PFSK-1 (cell line): ENCODE measurements at regions not wholly inside any gene's neighbourhood (a gene's known extent, or its start where the extent isn't known, plus 50 kb on each side); places are given as distances from the start of the nearest gene placed in this dataset.

Experiments
- FOXP2 ChIP-seq: optimal IDR thresholded peaks from 2 replicates; pipeline ENCODE3; 2011; ENCODE audit warnings: borderline replicate concordance, control low read depth, inconsistent platforms; ENCODE audit not compliant: insufficient read depth; ENCODE audit errors: extremely low read length, extremely low read depth
- POLR2AphosphoS5 ChIP-seq: IDR thresholded peaks from 2 replicates; pipeline ENCODE4 v1.6.1; 2012; ENCODE audit warnings: low read depth, mild to moderate bottlenecking, control low read depth, low read length, moderate library complexity
- SIN3A ChIP-seq: IDR thresholded peaks from 2 replicates; pipeline ENCODE4 v1.6.1; 2012; ENCODE audit warnings: mild to moderate bottlenecking, low read length, moderate library complexity, borderline replicate concordance; ENCODE audit not compliant: insufficient read depth
- TAF1 ChIP-seq: IDR thresholded peaks from 2 replicates; pipeline ENCODE4 v1.6.1; 2012; ENCODE audit warnings: low read length, control low read depth, borderline replicate concordance; ENCODE audit not compliant: insufficient read depth
- TF ChIP-seq, protein P1 (sequence below), 2 experiments: IDR thresholded peaks; 2 replicates each; pipeline versions ENCODE4 v1.6.1 to v1.8.0; 2011 to 2012; ENCODE audit warnings: low read depth in 2 of 2, low read length in 2 of 2, control low read depth in 1 of 2, inconsistent platforms in 1 of 2, mild to moderate bottlenecking in 1 of 2, moderate library complexity in 1 of 2; ENCODE audit not compliant: insufficient read depth in 1 of 2

DNA sequence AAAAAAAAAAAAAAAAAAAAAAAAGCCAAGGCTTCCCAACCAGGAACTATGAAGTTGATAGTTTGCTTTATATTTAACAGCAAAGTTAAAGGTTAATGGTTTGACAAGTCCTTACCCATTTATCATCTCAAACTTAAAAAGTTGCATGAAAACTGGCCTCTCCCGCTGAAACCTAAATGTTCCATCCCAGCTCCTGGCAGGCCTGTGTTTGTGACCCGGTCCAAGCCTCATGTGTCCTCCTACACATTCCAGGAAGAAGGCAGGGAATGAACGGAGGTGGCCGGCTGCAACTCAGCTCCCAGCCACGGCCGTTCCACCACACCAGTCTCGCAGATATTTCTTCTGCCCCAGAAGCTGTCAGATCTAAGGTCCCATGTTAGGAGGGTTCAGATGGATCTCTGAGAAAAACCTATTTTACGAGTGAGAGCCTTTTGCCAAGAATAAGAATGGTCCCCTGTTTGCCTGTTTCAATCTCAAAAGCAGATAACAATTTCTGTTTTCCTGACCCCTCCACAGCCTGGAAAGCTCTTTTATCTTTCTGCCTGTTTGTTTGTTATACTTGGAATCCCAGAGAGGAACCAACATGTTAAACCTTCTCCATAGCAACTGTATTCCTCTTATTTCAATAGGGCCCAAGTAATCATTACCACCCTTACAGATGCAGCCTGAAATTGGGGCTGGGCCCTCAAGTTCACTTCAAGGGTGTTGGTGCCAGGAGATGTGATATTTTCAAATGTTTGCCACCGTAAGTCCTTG lies 56.5 kb downstream of the KCTD12 start:
- TF ChIP-seq TAF1 = no peak
- no peak for TF ChIP-seq FOXP2
- TF ChIP-seq, protein P1, sequence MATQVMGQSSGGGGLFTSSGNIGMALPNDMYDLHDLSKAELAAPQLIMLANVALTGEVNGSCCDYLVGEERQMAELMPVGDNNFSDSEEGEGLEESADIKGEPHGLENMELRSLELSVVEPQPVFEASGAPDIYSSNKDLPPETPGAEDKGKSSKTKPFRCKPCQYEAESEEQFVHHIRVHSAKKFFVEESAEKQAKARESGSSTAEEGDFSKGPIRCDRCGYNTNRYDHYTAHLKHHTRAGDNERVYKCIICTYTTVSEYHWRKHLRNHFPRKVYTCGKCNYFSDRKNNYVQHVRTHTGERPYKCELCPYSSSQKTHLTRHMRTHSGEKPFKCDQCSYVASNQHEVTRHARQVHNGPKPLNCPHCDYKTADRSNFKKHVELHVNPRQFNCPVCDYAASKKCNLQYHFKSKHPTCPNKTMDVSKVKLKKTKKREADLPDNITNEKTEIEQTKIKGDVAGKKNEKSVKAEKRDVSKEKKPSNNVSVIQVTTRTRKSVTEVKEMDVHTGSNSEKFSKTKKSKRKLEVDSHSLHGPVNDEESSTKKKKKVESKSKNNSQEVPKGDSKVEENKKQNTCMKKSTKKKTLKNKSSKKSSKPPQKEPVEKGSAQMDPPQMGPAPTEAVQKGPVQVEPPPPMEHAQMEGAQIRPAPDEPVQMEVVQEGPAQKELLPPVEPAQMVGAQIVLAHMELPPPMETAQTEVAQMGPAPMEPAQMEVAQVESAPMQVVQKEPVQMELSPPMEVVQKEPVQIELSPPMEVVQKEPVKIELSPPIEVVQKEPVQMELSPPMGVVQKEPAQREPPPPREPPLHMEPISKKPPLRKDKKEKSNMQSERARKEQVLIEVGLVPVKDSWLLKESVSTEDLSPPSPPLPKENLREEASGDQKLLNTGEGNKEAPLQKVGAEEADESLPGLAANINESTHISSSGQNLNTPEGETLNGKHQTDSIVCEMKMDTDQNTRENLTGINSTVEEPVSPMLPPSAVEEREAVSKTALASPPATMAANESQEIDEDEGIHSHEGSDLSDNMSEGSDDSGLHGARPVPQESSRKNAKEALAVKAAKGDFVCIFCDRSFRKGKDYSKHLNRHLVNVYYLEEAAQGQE (IDR thresholded peaks at IDR 0.05; ENCODE audit: insufficient read depth in 1 of 2, low read depth in 2 of 2, low read length in 2 of 2) = no peak
- no peak for TF ChIP-seq POLR2AphosphoS5
- TF ChIP-seq SIN3A = no peak

DNA sequence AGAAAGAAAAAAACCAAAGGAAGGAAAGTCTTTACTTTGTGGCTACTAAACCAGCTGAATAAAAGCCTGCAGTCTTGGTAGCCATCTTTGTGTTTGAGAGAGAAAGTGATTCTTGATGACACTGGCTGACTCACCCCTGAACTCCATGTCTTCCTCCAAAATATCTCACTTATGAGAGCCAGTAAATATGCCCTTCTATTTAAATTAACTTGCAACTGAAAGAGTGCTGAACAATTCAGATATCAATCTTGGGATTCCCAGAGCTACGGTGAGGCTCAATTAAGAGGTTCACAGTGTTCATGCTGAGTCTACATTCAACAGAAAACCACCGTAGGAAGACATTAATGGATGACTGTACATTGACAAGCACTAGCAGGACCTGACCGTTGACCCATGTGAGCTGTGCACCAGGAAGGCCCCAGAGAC lies 57.9 kb downstream of the KCTD12 start:
- TF ChIP-seq, protein P1 (IDR thresholded peaks at IDR 0.05; ENCODE audit: insufficient read depth in 1 of 2, low read depth in 2 of 2, low read length in 2 of 2) = no peak
- no peak for TF ChIP-seq TAF1
- no peak for TF ChIP-seq FOXP2
- TF ChIP-seq POLR2AphosphoS5 = no peak
- TF ChIP-seq SIN3A = no peak

DNA sequence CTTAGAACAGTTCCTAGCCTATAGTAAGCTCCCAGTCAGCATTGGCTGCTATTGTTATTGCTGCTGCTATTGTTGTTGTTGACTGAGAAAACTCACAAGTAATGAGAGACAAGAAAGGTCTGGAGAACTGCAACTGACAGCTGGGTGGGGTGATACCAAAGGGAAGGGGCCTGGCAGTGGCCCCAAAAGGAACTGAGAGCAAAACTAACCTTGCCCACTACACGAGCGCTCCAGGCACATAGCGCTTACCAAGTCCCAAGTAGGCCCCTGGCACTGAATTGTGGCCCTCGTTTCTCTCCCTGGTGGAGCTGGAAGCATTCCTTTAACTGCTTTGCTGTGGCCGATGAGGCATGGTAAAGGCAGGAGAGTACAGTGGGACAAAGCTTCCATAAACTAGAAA lies 59.7 kb downstream of the KCTD12 start:
- TF ChIP-seq FOXP2 = no peak
- TF ChIP-seq TAF1 = no peak
- no peak for TF ChIP-seq POLR2AphosphoS5
- TF ChIP-seq, protein P1 (IDR thresholded peaks at IDR 0.05; ENCODE audit: insufficient read depth in 1 of 2, low read depth in 2 of 2, low read length in 2 of 2) = no peak
- TF ChIP-seq SIN3A = no peak

- TF ChIP-seq, protein P1 (IDR thresholded peaks at IDR 0.05; ENCODE audit: insufficient read depth in 1 of 2, low read depth in 2 of 2, low read length in 2 of 2) = no peak
- TF ChIP-seq TAF1 = no peak
- no peak for TF ChIP-seq SIN3A
- no peak for TF ChIP-seq POLR2AphosphoS5
- TF ChIP-seq FOXP2 = no peak
These were observed 60.8 kb downstream of the KCTD12 start for GRCh38 chr13:76825430-76825829.

- TF ChIP-seq POLR2AphosphoS5 (no peak), FOXP2 (no peak), SIN3A (no peak), TAF1 (no peak)
- TF ChIP-seq, protein P1 (IDR thresholded peaks at IDR 0.05; ENCODE audit: insufficient read depth in 1 of 2, low read depth in 2 of 2, low read length in 2 of 2) = no peak
These were observed 62.2 kb downstream of the KCTD12 start for GRCh38 chr13:76823969-76824368.
